GM23338 (cell line): ENCODE measurements at regions not wholly inside any gene's neighbourhood (a gene's known extent, or its start where the extent isn't known, plus 50 kb on each side); places are given as distances from the start of the nearest gene placed in this dataset.

Experiments
- ATAC-seq: fragments of 200-7000 bp; cut with Tn5 transposase; 3 replicates; pipeline ENCODE4 v1.9.1; 2020
- DNase-seq: peaks from one replicate; pipeline ENCODE4 v3.0.0-alpha.2; 2015; ENCODE audit warnings: low spot score
- H2AFZ ChIP-seq: fragments of 200-600 bp; sonication (generic); 2 replicates; pipeline ENCODE4 v1.8.0; 2016; ENCODE audit warnings: antibody characterized with exemption, mild to moderate bottlenecking, moderate library complexity
- H3F3A ChIP-seq: fragments of 200-600 bp; sonication (generic); replicated peaks from 2 replicates; pipeline ENCODE4 v1.8.0; 2017; ENCODE audit warnings: antibody characterized with exemption, mixed run types, low read depth
- H3K27ac ChIP-seq: fragments of 200-600 bp; sonication (generic); 2 replicates; pipeline ENCODE4 v1.6.1; 2016; ENCODE audit warnings: low read depth
- H3K27me3 ChIP-seq: fragments of 200-600 bp; sonication (generic); 2 replicates; pipeline ENCODE4 v1.8.0; 2016; ENCODE audit warnings: mild to moderate bottlenecking, mixed run types, moderate library complexity; ENCODE audit not compliant: insufficient read depth
- H3K36me3 ChIP-seq: fragments of 200-600 bp; sonication (generic); 2 replicates; pipeline ENCODE4 v1.8.0; 2016; ENCODE audit warnings: mild to moderate bottlenecking; ENCODE audit not compliant: insufficient read depth
- H3K4me1 ChIP-seq: fragments of 200-600 bp; sonication (generic); 2 replicates; pipeline ENCODE4 v1.8.0; 2016; ENCODE audit warnings: mild to moderate bottlenecking, moderate library complexity; ENCODE audit not compliant: insufficient read depth
- H3K4me2 ChIP-seq: fragments of 200-600 bp; sonication (generic); 2 replicates; pipeline ENCODE4 v1.7.1; 2017; ENCODE audit warnings: mixed run types
- H3K4me3 ChIP-seq: fragments of 200-600 bp; sonication (generic); 2 replicates; pipeline ENCODE4 v1.6.1; 2016; ENCODE audit warnings: mixed run types
- H3K79me2 ChIP-seq: fragments of 200-600 bp; sonication (generic); replicated peaks from 2 replicates; pipeline ENCODE4 v1.8.0; 2017; ENCODE audit warnings: mild to moderate bottlenecking; ENCODE audit not compliant: insufficient read depth
- H3K9me2 ChIP-seq: fragments of 200-600 bp; sonication (generic); 2 replicates; pipeline ENCODE4 v1.8.0; 2017; ENCODE audit not compliant: insufficient read depth
- H4K20me1 ChIP-seq: fragments of 200-600 bp; sonication (generic); replicated peaks from 2 replicates; pipeline ENCODE4 v1.8.0; 2017; ENCODE audit warnings: mild to moderate bottlenecking; ENCODE audit not compliant: insufficient read depth
- H3K27ac Mint-ChIP-seq: 2 replicates; pipeline ENCODE4 v1.8.0; 2020; ENCODE audit warnings: inconsistent platforms, mild to moderate bottlenecking, moderate library complexity, mixed read lengths
- H3K27me3 Mint-ChIP-seq: 3 replicates; pipeline ENCODE4 v1.8.0; 2022; ENCODE audit warnings: low read depth, mild to moderate bottlenecking, moderate library complexity, mixed read lengths, inconsistent platforms; ENCODE audit not compliant: insufficient read depth, poor library complexity
- H3K36me3 Mint-ChIP-seq: 3 replicates; pipeline ENCODE4 v1.8.0; 2021; ENCODE audit warnings: low read depth, mild to moderate bottlenecking, inconsistent platforms, moderate library complexity, mixed read lengths
- H3K4me1 Mint-ChIP-seq: 3 replicates; pipeline ENCODE4 v1.8.0; 2020; ENCODE audit warnings: mild to moderate bottlenecking, inconsistent platforms, mixed read lengths
- H3K4me3 Mint-ChIP-seq: 3 replicates; pipeline ENCODE4 v1.8.0; 2021; ENCODE audit warnings: moderate library complexity, mild to moderate bottlenecking, inconsistent platforms, mixed read lengths
- H3K9me3 Mint-ChIP-seq: 3 replicates; pipeline ENCODE4 v1.8.0; 2020; ENCODE audit warnings: moderate library complexity, mild to moderate bottlenecking, inconsistent platforms, mixed read lengths
- CREB1 ChIP-seq: fragments of 250-450 bp; sonication (Bioruptor Pico); IDR thresholded peaks from 2 replicates; pipeline ENCODE4 v1.5.0; 2020; ENCODE audit warnings: low read depth, mild to moderate bottlenecking, moderate library complexity
- EZH2 ChIP-seq: fragments of 200-600 bp; sonication (generic); IDR thresholded peaks from one replicate; pipeline ENCODE4 v1.8.0; 2017; ENCODE audit warnings: antibody characterized with exemption, mild to moderate bottlenecking, low read depth; ENCODE audit not compliant: unreplicated experiment
- EZH2phosphoT487 ChIP-seq: fragments of 200-600 bp; sonication (generic); IDR thresholded peaks from one replicate; pipeline ENCODE4 v1.8.1; 2018; ENCODE audit warnings: antibody characterized with exemption; ENCODE audit not compliant: unreplicated experiment
- JUNB ChIP-seq: IDR thresholded peaks from one replicate; pipeline ENCODE4 v1.6.1; 2016; ENCODE audit warnings: antibody characterized with exemption; ENCODE audit not compliant: unreplicated experiment
- NANOG ChIP-seq: IDR thresholded peaks from 2 replicates; pipeline ENCODE4 v1.6.1; 2016; ENCODE audit warnings: antibody characterized with exemption, borderline replicate concordance
- POLR2AphosphoS5 ChIP-seq: IDR thresholded peaks from 2 replicates; pipeline ENCODE4 v1.6.1; 2016; ENCODE audit warnings: antibody characterized with exemption, low read depth
- STAT1 ChIP-seq: IDR thresholded peaks from one replicate; pipeline ENCODE4 v1.6.1; 2016; ENCODE audit warnings: antibody characterized with exemption; ENCODE audit not compliant: unreplicated experiment
- ZNF114 ChIP-seq: fragments of 250-450 bp; sonication (Bioruptor Pico); IDR thresholded peaks from 2 replicates; pipeline ENCODE4 v1.5.0; 2020; ENCODE audit warnings: mild to moderate bottlenecking, moderate library complexity
- ZNF331 ChIP-seq: fragments of 250-450 bp; sonication (Bioruptor Pico); IDR thresholded peaks from 2 replicates; pipeline ENCODE4 v1.5.0; 2020; ENCODE audit warnings: low read depth, mild to moderate bottlenecking, moderate library complexity
- TF ChIP-seq, protein P1 (sequence below), 2 experiments: fragments of 200-600 bp in 1 of 2; sonication (generic) in 1 of 2; conservative IDR thresholded peaks; 2 replicates each; pipeline versions ENCODE4 v1.5.1 to v1.6.1; 2016 to 2017; ENCODE audit warnings: antibody characterized with exemption in 2 of 2, low read depth in 2 of 2, mild to moderate bottlenecking in 2 of 2, moderate library complexity in 1 of 2
- TF ChIP-seq, protein P2 (sequence below): IDR thresholded peaks from 2 replicates; pipeline ENCODE4 v1.6.1; 2016; ENCODE audit warnings: antibody characterized with exemption
- TF ChIP-seq, protein P3 (sequence below): fragments of 250-450 bp; sonication (Bioruptor Pico); IDR thresholded peaks from 2 replicates; pipeline ENCODE4 v1.5.0; 2020; ENCODE audit warnings: mild to moderate bottlenecking, moderate library complexity
- TF ChIP-seq, protein P4 (sequence below): IDR thresholded peaks from one replicate; pipeline ENCODE4 v1.6.1; 2018; ENCODE audit warnings: antibody characterized with exemption; ENCODE audit not compliant: unreplicated experiment

DNA sequence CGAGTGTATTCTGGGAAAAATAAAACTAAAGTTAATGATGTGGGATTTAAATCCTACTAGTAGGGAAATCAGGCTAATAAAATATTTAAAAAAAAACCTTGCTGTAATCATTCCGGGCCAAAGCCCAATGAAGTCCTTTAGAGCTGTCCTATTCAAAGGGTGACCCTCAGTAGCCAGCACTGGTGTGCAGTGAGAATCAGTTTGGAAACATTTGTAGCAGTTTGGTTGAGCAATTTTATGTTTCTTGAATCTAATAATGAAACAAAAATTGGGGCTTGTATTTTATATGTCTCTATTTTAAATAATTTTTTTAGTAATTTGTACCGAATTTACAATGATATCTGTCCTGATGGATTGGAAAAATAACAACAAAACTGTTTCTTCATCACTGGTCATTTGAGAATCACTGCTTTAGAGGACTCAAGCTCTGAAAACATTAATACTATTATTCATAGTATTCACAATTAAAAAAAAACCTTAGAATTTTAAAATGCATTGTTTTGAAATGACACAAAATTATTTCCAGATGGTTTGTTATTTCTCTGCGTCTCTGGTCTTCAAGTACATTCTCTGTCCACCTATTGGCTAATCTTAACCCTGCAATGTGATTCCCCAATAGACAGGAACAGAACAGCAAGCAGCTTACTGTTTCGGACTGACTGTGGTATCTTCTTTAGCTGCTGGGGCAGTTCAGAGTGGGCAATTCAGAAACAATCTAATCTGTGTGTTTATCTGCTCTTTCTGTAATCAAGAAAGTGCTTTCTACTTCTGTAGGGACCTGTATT is 71.2 kb downstream of the OTOL1 start:
- Mint-ChIP-seq H3K36me3 (no peaks in the 10 kb centered on the region), H3K27me3 (peaks cover 2% of the 10 kb centered on the region), H3K9me3 (no peaks in the 10 kb centered on the region), H3K27ac (no peak overlapping the region), H3K4me1 (no peaks in the 10 kb centered on the region), H3K4me3 (no peak overlapping the region)
- H3K4me1 ChIP-seq, result no peaks in the 10 kb centered on the region
- no peak overlapping the region for H3K4me3 ChIP-seq
- no peaks in the 10 kb centered on the region for H3K27me3 ChIP-seq
- H3K36me3 ChIP-seq, result no peaks in the 10 kb centered on the region
- no peaks in the 10 kb centered on the region for H3K79me2 ChIP-seq
- H3K4me2 ChIP-seq, result no peak overlapping the region
- TF ChIP-seq, protein P1, sequence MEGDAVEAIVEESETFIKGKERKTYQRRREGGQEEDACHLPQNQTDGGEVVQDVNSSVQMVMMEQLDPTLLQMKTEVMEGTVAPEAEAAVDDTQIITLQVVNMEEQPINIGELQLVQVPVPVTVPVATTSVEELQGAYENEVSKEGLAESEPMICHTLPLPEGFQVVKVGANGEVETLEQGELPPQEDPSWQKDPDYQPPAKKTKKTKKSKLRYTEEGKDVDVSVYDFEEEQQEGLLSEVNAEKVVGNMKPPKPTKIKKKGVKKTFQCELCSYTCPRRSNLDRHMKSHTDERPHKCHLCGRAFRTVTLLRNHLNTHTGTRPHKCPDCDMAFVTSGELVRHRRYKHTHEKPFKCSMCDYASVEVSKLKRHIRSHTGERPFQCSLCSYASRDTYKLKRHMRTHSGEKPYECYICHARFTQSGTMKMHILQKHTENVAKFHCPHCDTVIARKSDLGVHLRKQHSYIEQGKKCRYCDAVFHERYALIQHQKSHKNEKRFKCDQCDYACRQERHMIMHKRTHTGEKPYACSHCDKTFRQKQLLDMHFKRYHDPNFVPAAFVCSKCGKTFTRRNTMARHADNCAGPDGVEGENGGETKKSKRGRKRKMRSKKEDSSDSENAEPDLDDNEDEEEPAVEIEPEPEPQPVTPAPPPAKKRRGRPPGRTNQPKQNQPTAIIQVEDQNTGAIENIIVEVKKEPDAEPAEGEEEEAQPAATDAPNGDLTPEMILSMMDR (conservative IDR thresholded peaks at IDR 0.05; ENCODE audit: low read depth in 2 of 2), result no peak
- TF ChIP-seq ZNF331 (CRISPR knock-in tag) (no peak), STAT1 (no peak), JUNB (no peak), NANOG (no peak), EZH2phosphoT487 (no peak), EZH2 (no peak), POLR2AphosphoS5 (no peak), CREB1 (no peak), ZNF114 (no peak)
- TF ChIP-seq, protein P2, sequence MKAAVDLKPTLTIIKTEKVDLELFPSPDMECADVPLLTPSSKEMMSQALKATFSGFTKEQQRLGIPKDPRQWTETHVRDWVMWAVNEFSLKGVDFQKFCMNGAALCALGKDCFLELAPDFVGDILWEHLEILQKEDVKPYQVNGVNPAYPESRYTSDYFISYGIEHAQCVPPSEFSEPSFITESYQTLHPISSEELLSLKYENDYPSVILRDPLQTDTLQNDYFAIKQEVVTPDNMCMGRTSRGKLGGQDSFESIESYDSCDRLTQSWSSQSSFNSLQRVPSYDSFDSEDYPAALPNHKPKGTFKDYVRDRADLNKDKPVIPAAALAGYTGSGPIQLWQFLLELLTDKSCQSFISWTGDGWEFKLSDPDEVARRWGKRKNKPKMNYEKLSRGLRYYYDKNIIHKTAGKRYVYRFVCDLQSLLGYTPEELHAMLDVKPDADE, result no peak
- TF ChIP-seq, protein P3, sequence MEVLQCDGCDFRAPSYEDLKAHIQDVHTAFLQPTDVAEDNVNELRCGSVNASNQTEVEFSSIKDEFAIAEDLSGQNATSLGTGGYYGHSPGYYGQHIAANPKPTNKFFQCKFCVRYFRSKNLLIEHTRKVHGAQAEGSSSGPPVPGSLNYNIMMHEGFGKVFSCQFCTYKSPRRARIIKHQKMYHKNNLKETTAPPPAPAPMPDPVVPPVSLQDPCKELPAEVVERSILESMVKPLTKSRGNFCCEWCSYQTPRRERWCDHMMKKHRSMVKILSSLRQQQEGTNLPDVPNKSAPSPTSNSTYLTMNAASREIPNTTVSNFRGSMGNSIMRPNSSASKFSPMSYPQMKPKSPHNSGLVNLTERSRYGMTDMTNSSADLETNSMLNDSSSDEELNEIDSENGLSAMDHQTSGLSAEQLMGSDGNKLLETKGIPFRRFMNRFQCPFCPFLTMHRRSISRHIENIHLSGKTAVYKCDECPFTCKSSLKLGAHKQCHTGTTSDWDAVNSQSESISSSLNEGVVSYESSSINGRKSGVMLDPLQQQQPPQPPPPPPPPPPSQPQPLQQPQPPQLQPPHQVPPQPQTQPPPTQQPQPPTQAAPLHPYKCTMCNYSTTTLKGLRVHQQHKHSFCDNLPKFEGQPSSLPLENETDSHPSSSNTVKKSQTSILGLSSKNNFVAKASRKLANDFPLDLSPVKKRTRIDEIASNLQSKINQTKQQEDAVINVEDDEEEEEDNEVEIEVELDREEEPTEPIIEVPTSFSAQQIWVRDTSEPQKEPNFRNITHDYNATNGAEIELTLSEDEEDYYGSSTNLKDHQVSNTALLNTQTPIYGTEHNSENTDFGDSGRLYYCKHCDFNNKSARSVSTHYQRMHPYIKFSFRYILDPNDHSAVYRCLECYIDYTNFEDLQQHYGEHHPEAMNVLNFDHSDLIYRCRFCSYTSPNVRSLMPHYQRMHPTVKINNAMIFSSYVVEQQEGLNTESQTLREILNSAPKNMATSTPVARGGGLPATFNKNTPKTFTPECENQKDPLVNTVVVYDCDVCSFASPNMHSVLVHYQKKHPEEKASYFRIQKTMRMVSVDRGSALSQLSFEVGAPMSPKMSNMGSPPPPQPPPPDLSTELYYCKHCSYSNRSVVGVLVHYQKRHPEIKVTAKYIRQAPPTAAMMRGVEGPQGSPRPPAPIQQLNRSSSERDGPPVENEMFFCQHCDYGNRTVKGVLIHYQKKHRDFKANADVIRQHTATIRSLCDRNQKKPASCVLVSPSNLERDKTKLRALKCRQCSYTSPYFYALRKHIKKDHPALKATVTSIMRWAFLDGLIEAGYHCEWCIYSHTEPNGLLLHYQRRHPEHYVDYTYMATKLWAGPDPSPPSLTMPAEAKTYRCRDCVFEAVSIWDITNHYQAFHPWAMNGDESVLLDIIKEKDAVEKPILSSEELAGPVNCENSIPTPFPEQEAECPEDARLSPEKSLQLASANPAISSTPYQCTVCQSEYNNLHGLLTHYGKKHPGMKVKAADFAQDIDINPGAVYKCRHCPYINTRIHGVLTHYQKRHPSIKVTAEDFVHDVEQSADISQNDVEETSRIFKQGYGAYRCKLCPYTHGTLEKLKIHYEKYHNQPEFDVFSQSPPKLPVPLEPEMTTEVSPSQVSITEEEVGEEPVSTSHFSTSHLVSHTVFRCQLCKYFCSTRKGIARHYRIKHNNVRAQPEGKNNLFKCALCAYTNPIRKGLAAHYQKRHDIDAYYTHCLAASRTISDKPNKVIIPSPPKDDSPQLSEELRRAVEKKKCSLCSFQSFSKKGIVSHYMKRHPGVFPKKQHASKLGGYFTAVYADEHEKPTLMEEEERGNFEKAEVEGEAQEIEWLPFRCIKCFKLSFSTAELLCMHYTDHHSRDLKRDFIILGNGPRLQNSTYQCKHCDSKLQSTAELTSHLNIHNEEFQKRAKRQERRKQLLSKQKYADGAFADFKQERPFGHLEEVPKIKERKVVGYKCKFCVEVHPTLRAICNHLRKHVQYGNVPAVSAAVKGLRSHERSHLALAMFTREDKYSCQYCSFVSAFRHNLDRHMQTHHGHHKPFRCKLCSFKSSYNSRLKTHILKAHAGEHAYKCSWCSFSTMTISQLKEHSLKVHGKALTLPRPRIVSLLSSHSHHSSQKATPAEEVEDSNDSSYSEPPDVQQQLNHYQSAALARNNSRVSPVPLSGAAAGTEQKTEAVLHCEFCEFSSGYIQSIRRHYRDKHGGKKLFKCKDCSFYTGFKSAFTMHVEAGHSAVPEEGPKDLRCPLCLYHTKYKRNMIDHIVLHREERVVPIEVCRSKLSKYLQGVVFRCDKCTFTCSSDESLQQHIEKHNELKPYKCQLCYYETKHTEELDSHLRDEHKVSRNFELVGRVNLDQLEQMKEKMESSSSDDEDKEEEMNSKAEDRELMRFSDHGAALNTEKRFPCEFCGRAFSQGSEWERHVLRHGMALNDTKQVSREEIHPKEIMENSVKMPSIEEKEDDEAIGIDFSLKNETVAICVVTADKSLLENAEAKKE, result no peak
- TF ChIP-seq, protein P4, sequence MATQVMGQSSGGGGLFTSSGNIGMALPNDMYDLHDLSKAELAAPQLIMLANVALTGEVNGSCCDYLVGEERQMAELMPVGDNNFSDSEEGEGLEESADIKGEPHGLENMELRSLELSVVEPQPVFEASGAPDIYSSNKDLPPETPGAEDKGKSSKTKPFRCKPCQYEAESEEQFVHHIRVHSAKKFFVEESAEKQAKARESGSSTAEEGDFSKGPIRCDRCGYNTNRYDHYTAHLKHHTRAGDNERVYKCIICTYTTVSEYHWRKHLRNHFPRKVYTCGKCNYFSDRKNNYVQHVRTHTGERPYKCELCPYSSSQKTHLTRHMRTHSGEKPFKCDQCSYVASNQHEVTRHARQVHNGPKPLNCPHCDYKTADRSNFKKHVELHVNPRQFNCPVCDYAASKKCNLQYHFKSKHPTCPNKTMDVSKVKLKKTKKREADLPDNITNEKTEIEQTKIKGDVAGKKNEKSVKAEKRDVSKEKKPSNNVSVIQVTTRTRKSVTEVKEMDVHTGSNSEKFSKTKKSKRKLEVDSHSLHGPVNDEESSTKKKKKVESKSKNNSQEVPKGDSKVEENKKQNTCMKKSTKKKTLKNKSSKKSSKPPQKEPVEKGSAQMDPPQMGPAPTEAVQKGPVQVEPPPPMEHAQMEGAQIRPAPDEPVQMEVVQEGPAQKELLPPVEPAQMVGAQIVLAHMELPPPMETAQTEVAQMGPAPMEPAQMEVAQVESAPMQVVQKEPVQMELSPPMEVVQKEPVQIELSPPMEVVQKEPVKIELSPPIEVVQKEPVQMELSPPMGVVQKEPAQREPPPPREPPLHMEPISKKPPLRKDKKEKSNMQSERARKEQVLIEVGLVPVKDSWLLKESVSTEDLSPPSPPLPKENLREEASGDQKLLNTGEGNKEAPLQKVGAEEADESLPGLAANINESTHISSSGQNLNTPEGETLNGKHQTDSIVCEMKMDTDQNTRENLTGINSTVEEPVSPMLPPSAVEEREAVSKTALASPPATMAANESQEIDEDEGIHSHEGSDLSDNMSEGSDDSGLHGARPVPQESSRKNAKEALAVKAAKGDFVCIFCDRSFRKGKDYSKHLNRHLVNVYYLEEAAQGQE, result no peak
- H4K20me1 ChIP-seq, result no peaks in the 10 kb centered on the region
- ATAC-seq (no peak), DNase-seq (no peak)
- peak overlapping the region; percentile 64 for H2AFZ ChIP-seq
- no peaks in the 10 kb centered on the region for H3F3A ChIP-seq
- H3K9me2 ChIP-seq, result no peaks in the 10 kb centered on the region
- H3K27ac ChIP-seq, result no peak overlapping the region
